HCT116 (cell line): ENCODE measurements at regions not wholly inside any gene's neighbourhood (a gene's known extent, or its start where the extent isn't known, plus 50 kb on each side); places are given as distances from the start of the nearest gene placed in this dataset.

Source experiments
- ATAC-seq: fragments of 200-7000 bp; cut with Tn5 transposase; 2 replicates; pipeline ENCODE4 v1.9.1; 2020; ENCODE audit warnings: mild to moderate bottlenecking, moderate library complexity
- BruUV-seq: library from RNA; stranded (reverse); fragments of 400-500 nt; replicated peaks from 2 replicates; lab custom pipeline; 2021; lab: Mats Ljungman, UMichigan
- CTCF ChIA-PET: fragments of 300-600 bp; sonication (Branson Sonifier 250); formaldehyde crosslinking; loops from one replicate; lab custom pipeline; 2021; ENCODE audit warnings: antibody characterized with exemption; lab: Charles Lee
- POLR2A ChIA-PET: fragments of 300-600, 350-600 bp; sonication (Branson Sonifier 250); formaldehyde crosslinking; loops from one replicate; lab custom pipeline; 2021; ENCODE audit warnings: antibody characterized with exemption; lab: Charles Lee
- RAD21 ChIA-PET, 2 experiments: fragments of 300-600 bp; sonication (Branson Sonifier 250); formaldehyde crosslinking; loops; one replicate each; lab custom pipeline; 2023; ENCODE audit warnings: low total read pairs in 2 of 2; ENCODE audit not compliant: uncharacterized antibody in 2 of 2, unreplicated experiment in 2 of 2, low non-redundant PET in 1 of 2; lab: Charles Lee
- DNase-seq: peaks from one replicate; pipeline ENCODE4 v3.0.0-alpha.2; 2010; ENCODE audit warnings: low read depth, low spot score
- H2AFZ ChIP-seq: fragments of 200-600 bp; shearing (Covaris generic), sonication (generic); 2 replicates; pipeline ENCODE4 v1.6.1; 2017; ENCODE audit warnings: low read depth, mixed run types, mixed read lengths, antibody characterized with exemption, low read length; ENCODE audit not compliant: poor library complexity, severe bottlenecking
- H3K27ac ChIP-seq: 2 replicates; pipeline ENCODE4 v1.5.1; 2012; ENCODE audit warnings: low read depth, low read length
- H3K27me3 ChIP-seq: fragments of 200-600 bp; sonication (generic); 2 replicates; pipeline ENCODE4 v1.6.1; 2016; ENCODE audit warnings: mixed run types, low read length, mixed read lengths; ENCODE audit not compliant: insufficient read depth
- H3K36me3 ChIP-seq, 2 experiments: fragments of 200-500 bp in 1 of 2; fragments of 200-600 bp in 1 of 2; sonication (Bioruptor generic) in 1 of 2; sonication (generic) in 1 of 2; 2 replicates each; pipeline versions ENCODE4 v1.5.1 to v1.6.1; 2014 to 2016; ENCODE audit warnings: low read length in 2 of 2, inconsistent platforms in 1 of 2, mixed read lengths in 1 of 2, mixed run types in 1 of 2; ENCODE audit not compliant: insufficient read depth in 2 of 2, control insufficient read depth in 1 of 2
- H3K4me1 ChIP-seq, 2 experiments: fragments of 200-600 bp in 1 of 2; sonication (generic) in 1 of 2; 2 replicates each; pipeline versions ENCODE4 v1.5.1 to v1.6.1; 2012 to 2017; ENCODE audit warnings: low read length in 2 of 2, inconsistent platforms in 1 of 2, mild to moderate bottlenecking in 1 of 2, mixed read lengths in 1 of 2, mixed run types in 1 of 2, moderate library complexity in 1 of 2; ENCODE audit not compliant: insufficient read depth in 2 of 2, control insufficient read depth in 1 of 2
- H3K4me2 ChIP-seq: fragments of 200-600 bp; sonication (generic); 2 replicates; pipeline ENCODE4 v1.6.1; 2017; ENCODE audit warnings: mixed run types, low read length, mixed read lengths
- H3K4me3 ChIP-seq, 2 experiments: fragments of 200-600 bp in 1 of 2; sonication (generic) in 1 of 2; replicated peaks in 1 of 2; 2 replicates each; pipeline ENCODE4 v1.5.1; 2011 to 2016; ENCODE audit warnings: low read length in 2 of 2, control low read depth in 1 of 2, low read depth in 1 of 2, mild to moderate bottlenecking in 1 of 2, mixed read lengths in 1 of 2, mixed run types in 1 of 2
- H3K79me2 ChIP-seq: fragments of 200-600 bp; sonication (generic); 2 replicates; pipeline ENCODE4 v1.6.1; 2017; ENCODE audit warnings: mild to moderate bottlenecking, mixed run types, low read length, moderate library complexity, mixed read lengths; ENCODE audit not compliant: insufficient read depth
- H3K9ac ChIP-seq: fragments of 200-600 bp; sonication (generic); 2 replicates; pipeline ENCODE4 v1.6.1; 2016; ENCODE audit warnings: low read length, mixed read lengths
- H3K9me2 ChIP-seq: fragments of 200-600 bp; sonication (generic), shearing (Covaris generic); 2 replicates; pipeline ENCODE4 v1.6.1; 2017; ENCODE audit warnings: mixed run types, mild to moderate bottlenecking, moderate library complexity; ENCODE audit not compliant: insufficient read depth
- H3K9me3 ChIP-seq, 2 experiments: fragments of 200-500 bp in 1 of 2; fragments of 200-600 bp in 1 of 2; sonication (Bioruptor generic) in 1 of 2; sonication (generic) in 1 of 2; 2 replicates each; pipeline ENCODE4 v1.6.1; 2014 to 2017; ENCODE audit warnings: low read length in 2 of 2, mixed read lengths in 2 of 2, inconsistent platforms in 1 of 2, low read depth in 1 of 2, mild to moderate bottlenecking in 1 of 2, mixed run types in 1 of 2, moderate library complexity in 1 of 2; ENCODE audit not compliant: control insufficient read depth in 1 of 2, insufficient read depth in 1 of 2
- H4K20me1 ChIP-seq: fragments of 200-600 bp; sonication (generic), shearing (Covaris generic); 2 replicates; pipeline ENCODE4 v1.6.1; 2017; ENCODE audit warnings: mixed run types, mild to moderate bottlenecking, moderate library complexity; ENCODE audit not compliant: insufficient read depth
- CBX3 ChIP-seq: IDR thresholded peaks from 2 replicates; pipeline ENCODE4 v1.6.1; 2012; ENCODE audit warnings: low read depth
- CEBPB ChIP-seq: IDR thresholded peaks from 2 replicates; pipeline ENCODE4 v1.6.1; 2012; ENCODE audit warnings: low read depth
- EGR1 ChIP-seq: IDR thresholded peaks from 2 replicates; pipeline ENCODE4 v1.6.1; 2012; ENCODE audit warnings: low read depth
- ELF1 ChIP-seq: IDR thresholded peaks from 2 replicates; pipeline ENCODE4 v1.6.1; 2012; ENCODE audit warnings: low read depth, borderline replicate concordance
- EZH2 ChIP-seq: fragments of 200-600 bp; sonication (generic); IDR thresholded peaks from 2 replicates; pipeline ENCODE4 v1.6.1; 2017; ENCODE audit warnings: antibody characterized with exemption, mixed run types
- FOSL1 ChIP-seq: IDR thresholded peaks from 2 replicates; pipeline ENCODE4 v1.6.1; 2012; ENCODE audit warnings: low read depth
- JUND ChIP-seq: IDR thresholded peaks from 2 replicates; pipeline ENCODE4 v1.6.1; 2012
- POLR2A ChIP-seq: IDR thresholded peaks from 2 replicates; pipeline ENCODE4 v1.7.0; 2011; ENCODE audit warnings: borderline replicate concordance; ENCODE audit not compliant: insufficient read depth, insufficient read length; ENCODE audit errors: extremely low read depth
- POLR2AphosphoS5 ChIP-seq: IDR thresholded peaks from 2 replicates; pipeline ENCODE4 v1.6.1; 2011; ENCODE audit warnings: mild to moderate bottlenecking, low read depth, low read length, moderate library complexity
- REST ChIP-seq: IDR thresholded peaks from 2 replicates; pipeline ENCODE4 v1.6.1; 2012; ENCODE audit warnings: low read depth
- SIN3A ChIP-seq: IDR thresholded peaks from 2 replicates; pipeline ENCODE4 v1.6.1; 2012; ENCODE audit warnings: low read depth
- SRF ChIP-seq: IDR thresholded peaks from 2 replicates; pipeline ENCODE4 v1.6.1; 2012; ENCODE audit warnings: low read depth
- TCF7L2 ChIP-seq: IDR thresholded peaks from 2 replicates; pipeline ENCODE4 v1.7.0; 2011; ENCODE audit warnings: borderline replicate concordance, inconsistent platforms; ENCODE audit not compliant: insufficient read depth, insufficient read length; ENCODE audit errors: extremely low read depth
- ZNF274 ChIP-seq: fragments of 200-500 bp; sonication (Bioruptor generic); IDR thresholded peaks from 2 replicates; pipeline ENCODE4 v1.6.1; 2014; ENCODE audit warnings: mild to moderate bottlenecking, low read depth, low read length, inconsistent platforms
- intact Hi-C: fragments of 100-400 bp; cut with micrococcal nuclease; formaldehyde crosslinking; loops from 2 replicates; pipeline ENCODE4 v1.10.0; 2022
- TF ChIP-seq, protein P1 (sequence below): IDR thresholded peaks from 2 replicates; pipeline ENCODE4 v1.6.1; 2012

GRCh38 chr2:84017010-84017409 is 442.1 kb downstream of the SUCLG1 start:
- POLR2A ChIA-PET, result no interaction called here
- RAD21 ChIA-PET, result no interaction called here
- BruUV-seq, result no TSS peak
- Histone ChIP-seq H3K4me3 (no peak overlapping the region), H3K4me2 (no peak overlapping the region), H3K4me1 (no peaks in the 10 kb centered on the region), H3K27me3 (no peaks in the 10 kb centered on the region), H3K9me3 (no peaks in the 10 kb centered on the region), H3K79me2 (no peaks in the 10 kb centered on the region), H3K9ac (no peak overlapping the region), H3K9me2 (no peaks in the 10 kb centered on the region), H2AFZ (no peak overlapping the region), H3K27ac (no peak overlapping the region), H4K20me1 (no peaks in the 10 kb centered on the region), H3K36me3 (no peaks in the 10 kb centered on the region)
- ATAC-seq, result no peak
- no peak for DNase-seq
- intact Hi-C loops, result no loop called here
- TF ChIP-seq ZNF274 (no peak), SIN3A (no peak)
- CTCF ChIA-PET, result no interaction called here

- RAD21 ChIA-PET, result no interaction called here
- Histone ChIP-seq H4K20me1 (no peaks in the 10 kb centered on the region), H3K27me3 (no peaks in the 10 kb centered on the region), H3K36me3 (no peaks in the 10 kb centered on the region)
- ATAC-seq, result no peak
- TF ChIP-seq TCF7L2 (no peak), ZNF274 (no peak), SIN3A (no peak), SRF (no peak), POLR2AphosphoS5 (no peak), CEBPB (no peak), EZH2 (no peak), EGR1 (no peak), CBX3 (no peak), FOSL1 (no peak), JUND (no peak), POLR2A (no peak), ELF1 (no peak), REST (no peak)
- TF ChIP-seq, protein P1, sequence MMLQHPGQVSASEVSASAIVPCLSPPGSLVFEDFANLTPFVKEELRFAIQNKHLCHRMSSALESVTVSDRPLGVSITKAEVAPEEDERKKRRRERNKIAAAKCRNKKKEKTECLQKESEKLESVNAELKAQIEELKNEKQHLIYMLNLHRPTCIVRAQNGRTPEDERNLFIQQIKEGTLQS, result no peak
- TF ChIP-seq, all 23 proteins: peak for 0
- Histone ChIP-seq H3K27ac (no peak overlapping the region), H3K4me3 (no peak overlapping the region), H3K9me2 (no peaks in the 10 kb centered on the region), H3K9ac (no peak overlapping the region), H3K4me1 (no peaks in the 10 kb centered on the region), H2AFZ (no peak overlapping the region), H3K79me2 (no peaks in the 10 kb centered on the region), H3K4me2 (no peak overlapping the region), H3K9me3 (no peaks in the 10 kb centered on the region)
- no peak for DNase-seq
- no TSS peak for BruUV-seq
- intact Hi-C loops, result no loop called here
- ChIA-PET CTCF (interaction anchor here (1.5 kb wide), 1 partner anchor 299 kb away, joined by 3 read pairs; no protein-coding TSS in a partner anchor), POLR2A (no interaction called here)
These were observed 442.9 kb downstream of the SUCLG1 start for GRCh38 chr2:84016183-84016582.
